ENCODE measurements at regions not wholly inside any gene's neighbourhood (a gene's known extent, or its start where the extent isn't known, plus 50 kb on each side); places are given as distances from the start of the nearest gene placed in this dataset.

DNA sequence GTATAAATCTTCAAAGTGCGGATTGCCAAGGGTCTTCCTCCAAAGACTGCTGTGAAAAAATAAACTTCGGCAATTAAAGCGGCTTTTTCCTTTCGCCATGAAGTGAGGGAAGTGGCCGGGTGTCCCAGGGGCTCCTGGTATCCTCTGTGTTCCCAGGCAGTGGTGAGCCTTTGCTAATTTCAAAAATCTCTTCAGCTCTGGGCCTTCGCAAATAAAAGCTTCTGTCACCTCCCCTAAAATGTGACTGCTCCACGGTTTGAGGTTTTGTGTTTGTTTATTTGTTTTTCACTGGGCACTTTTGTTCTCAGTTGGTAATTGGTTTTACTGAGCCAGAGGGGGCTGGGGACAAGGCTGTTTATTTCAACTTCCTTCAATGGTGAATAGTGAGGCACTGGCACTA, 270.1 kb upstream of the POU3F3 start:
- TF ChIP-seq, protein P1, sequence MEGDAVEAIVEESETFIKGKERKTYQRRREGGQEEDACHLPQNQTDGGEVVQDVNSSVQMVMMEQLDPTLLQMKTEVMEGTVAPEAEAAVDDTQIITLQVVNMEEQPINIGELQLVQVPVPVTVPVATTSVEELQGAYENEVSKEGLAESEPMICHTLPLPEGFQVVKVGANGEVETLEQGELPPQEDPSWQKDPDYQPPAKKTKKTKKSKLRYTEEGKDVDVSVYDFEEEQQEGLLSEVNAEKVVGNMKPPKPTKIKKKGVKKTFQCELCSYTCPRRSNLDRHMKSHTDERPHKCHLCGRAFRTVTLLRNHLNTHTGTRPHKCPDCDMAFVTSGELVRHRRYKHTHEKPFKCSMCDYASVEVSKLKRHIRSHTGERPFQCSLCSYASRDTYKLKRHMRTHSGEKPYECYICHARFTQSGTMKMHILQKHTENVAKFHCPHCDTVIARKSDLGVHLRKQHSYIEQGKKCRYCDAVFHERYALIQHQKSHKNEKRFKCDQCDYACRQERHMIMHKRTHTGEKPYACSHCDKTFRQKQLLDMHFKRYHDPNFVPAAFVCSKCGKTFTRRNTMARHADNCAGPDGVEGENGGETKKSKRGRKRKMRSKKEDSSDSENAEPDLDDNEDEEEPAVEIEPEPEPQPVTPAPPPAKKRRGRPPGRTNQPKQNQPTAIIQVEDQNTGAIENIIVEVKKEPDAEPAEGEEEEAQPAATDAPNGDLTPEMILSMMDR (IDR thresholded peaks at IDR 0.05), result no peak
- H3K27me3 ChIP-seq, result no peaks in the 10 kb centered on the region
- intact Hi-C loops (cut with DNase I), result no loop called here
- no peaks in the 10 kb centered on the region for H3K36me3 ChIP-seq
- DNase-seq, result no peak
- no peak overlapping the region for H3K4me3 ChIP-seq
- H3K4me1 ChIP-seq, result no peaks in the 10 kb centered on the region
- H3K9me3 ChIP-seq, result no peaks in the 10 kb centered on the region
- H3K27ac ChIP-seq, result no peak overlapping the region
- no peak for ATAC-seq

DNA sequence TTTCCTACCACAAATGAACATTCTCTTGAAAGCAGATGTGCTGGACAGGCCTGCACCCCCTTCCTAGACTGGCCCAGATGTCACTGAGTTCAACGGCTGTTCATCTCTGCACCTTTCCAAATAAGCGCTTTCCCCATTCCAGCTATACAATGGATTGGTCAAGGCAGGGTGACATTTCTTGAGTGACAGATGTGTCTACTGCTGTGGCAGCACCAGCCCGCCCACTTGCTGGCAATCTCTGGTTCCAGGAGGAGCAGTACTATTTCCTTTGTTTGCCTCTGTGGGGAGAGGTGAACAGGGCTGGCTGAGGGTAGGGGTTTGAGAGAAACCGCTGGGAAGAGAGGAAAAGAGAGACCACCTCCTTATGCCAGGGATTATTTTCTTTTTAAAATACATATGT, 269.5 kb upstream of the POU3F3 start:
- no peak overlapping the region for H3K4me3 ChIP-seq
- TF ChIP-seq, protein P1 (IDR thresholded peaks at IDR 0.05), result no peak
- DNase-seq, result peak in 1 of 4 donors; percentile 27
- H3K9me3 ChIP-seq, result peaks cover 0 to 2% of the 10 kb centered on the region in 2 donors
- no peaks in the 10 kb centered on the region for H3K27me3 ChIP-seq
- intact Hi-C loops (cut with DNase I), result no loop called here
- ATAC-seq, result no peak
- H3K27ac ChIP-seq, result no peak overlapping the region
- no peaks in the 10 kb centered on the region for H3K36me3 ChIP-seq
- no peaks in the 10 kb centered on the region for H3K4me1 ChIP-seq

DNA sequence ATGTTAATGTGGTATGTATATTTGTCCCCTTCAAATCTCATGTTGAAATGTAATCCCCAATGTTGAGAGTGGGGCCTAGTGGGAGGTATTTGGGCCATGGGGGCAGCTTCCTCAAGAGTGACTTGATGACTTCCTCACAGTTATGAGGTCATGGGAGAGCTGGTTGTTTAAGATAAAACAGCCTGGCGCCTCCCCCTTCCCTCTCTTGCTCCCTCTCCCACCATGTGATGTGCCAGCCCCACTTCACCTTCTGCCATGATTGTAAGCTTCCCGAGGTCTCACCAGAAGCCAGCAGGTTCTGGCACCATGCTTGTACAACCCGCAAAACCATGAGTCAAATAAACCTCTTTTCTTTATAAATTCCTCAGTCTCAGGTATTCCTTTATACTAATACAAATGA, 258.3 kb upstream of the POU3F3 start:
- Histone ChIP-seq H3K36me3 (no peaks in the 10 kb centered on the region), H3K4me1 (no peaks in the 10 kb centered on the region), H3K27me3 (no peaks in the 10 kb centered on the region), H3K4me3 (no peak overlapping the region), H3K27ac (no peak overlapping the region), H3K9me3 (peaks cover 0 to 29% of the 10 kb centered on the region in 2 donors)
- DNase-seq, result no peak
- ATAC-seq, result no peak
- TF ChIP-seq, protein P1 (IDR thresholded peaks at IDR 0.05), result no peak
- intact Hi-C loops (cut with DNase I), result no loop called here

DNA sequence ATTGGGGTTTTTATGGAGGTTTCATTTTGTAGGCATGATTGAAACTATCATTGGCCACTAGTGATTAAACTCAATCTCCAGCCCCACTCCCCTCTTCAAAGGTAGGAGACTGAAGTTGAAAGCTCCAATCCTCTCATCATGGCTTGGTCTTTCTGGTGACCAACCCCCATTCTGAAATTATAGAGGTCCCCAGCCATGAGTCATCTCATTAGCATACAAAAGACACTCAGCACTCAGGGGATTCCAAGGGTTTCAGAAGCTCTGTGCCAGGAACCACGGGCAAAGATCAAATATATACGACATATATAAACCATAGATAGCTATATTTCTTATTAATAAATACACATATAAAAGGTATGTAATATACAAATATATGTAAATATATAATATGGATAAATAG, 256.0 kb upstream of the POU3F3 start:
- TF ChIP-seq, protein P1 (IDR thresholded peaks at IDR 0.05), result no peak
- intact Hi-C loops (cut with DNase I), result no loop called here
- no peaks in the 10 kb centered on the region for H3K36me3 ChIP-seq

DNA sequence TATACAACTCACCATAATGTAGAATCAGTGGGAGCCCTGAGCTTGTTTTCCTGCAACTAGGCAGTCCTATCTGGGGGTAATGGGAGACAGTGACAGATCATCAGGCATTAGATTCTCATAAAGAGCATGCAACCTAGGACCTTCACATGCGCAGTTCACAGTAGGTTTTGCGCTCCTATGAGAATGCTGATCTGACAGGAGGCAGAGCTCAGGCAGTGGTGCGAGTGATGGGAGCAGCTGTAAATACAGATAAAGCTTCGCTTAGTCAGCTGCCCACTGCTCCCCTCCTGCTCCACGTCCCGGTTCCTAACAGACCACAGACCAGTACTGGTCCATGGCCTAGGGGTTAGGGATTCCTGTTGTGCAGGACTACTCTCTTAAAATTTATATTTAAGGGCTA, 255.3 kb upstream of the POU3F3 start:
- no peak overlapping the region for H3K4me3 ChIP-seq
- ATAC-seq, result no peak
- intact Hi-C loops (cut with DNase I), result no loop called here
- no peak overlapping the region for H3K27ac ChIP-seq
- no peak for DNase-seq
- no peaks in the 10 kb centered on the region for H3K27me3 ChIP-seq
- H3K4me1 ChIP-seq, result no peaks in the 10 kb centered on the region
- H3K36me3 ChIP-seq, result no peaks in the 10 kb centered on the region
- H3K9me3 ChIP-seq, result peaks cover 0 to 11% of the 10 kb centered on the region in 2 donors
- TF ChIP-seq, protein P1 (IDR thresholded peaks at IDR 0.05), result no peak

More for the DNA sequence above, 256.0 kb upstream of the POU3F3 start:
- no peak overlapping the region for H3K27ac ChIP-seq
- ATAC-seq, result no peak
- no peaks in the 10 kb centered on the region for H3K27me3 ChIP-seq
- H3K4me1 ChIP-seq, result no peaks in the 10 kb centered on the region
- H3K9me3 ChIP-seq, result peaks cover 0 to 12% of the 10 kb centered on the region in 2 donors
- no peak overlapping the region for H3K4me3 ChIP-seq
- no peak for DNase-seq

Measured in left lung (tissue), 4 donors.